Astrocyte (in vitro differentiated cells and primary cell): ENCODE measurements at regions not wholly inside any gene's neighbourhood (a gene's known extent, or its start where the extent isn't known, plus 50 kb on each side); places are given as distances from the start of the nearest gene placed in this dataset.

Experiments
- EZH2 ChIP-seq: IDR thresholded peaks from 2 replicates; pipeline ENCODE4 v1.6.1; 2012; ENCODE audit warnings: mild to moderate bottlenecking, low read length, inconsistent platforms; ENCODE audit not compliant: insufficient read depth
- TF ChIP-seq, protein P1 (sequence below): IDR thresholded peaks from 2 replicates; pipeline ENCODE4 v1.5.1; 2011; ENCODE audit warnings: low read depth, mild to moderate bottlenecking, inconsistent platforms, low read length, moderate library complexity; ENCODE audit not compliant: insufficient read depth

DNA sequence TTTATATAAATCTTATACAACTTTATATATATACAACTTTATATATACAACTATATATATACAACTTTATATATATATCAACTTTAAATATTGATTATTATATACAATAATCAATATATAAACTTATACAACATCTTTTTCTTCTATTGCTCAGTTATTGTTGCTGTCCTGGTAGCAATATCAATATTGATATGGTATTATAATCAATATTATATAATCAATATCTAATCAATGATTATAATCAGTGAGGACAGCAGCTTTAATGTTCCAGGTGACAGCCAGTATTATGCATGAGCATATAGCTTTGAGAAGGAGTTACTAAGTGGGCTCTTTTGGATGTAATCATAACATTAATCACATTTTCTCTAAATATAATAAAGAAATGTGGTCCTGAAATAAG lies 242.3 kb upstream of the SOX11 start:
- TF ChIP-seq EZH2: no peak
- TF ChIP-seq, protein P1, sequence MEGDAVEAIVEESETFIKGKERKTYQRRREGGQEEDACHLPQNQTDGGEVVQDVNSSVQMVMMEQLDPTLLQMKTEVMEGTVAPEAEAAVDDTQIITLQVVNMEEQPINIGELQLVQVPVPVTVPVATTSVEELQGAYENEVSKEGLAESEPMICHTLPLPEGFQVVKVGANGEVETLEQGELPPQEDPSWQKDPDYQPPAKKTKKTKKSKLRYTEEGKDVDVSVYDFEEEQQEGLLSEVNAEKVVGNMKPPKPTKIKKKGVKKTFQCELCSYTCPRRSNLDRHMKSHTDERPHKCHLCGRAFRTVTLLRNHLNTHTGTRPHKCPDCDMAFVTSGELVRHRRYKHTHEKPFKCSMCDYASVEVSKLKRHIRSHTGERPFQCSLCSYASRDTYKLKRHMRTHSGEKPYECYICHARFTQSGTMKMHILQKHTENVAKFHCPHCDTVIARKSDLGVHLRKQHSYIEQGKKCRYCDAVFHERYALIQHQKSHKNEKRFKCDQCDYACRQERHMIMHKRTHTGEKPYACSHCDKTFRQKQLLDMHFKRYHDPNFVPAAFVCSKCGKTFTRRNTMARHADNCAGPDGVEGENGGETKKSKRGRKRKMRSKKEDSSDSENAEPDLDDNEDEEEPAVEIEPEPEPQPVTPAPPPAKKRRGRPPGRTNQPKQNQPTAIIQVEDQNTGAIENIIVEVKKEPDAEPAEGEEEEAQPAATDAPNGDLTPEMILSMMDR: no peak
